Stimulated activated CD8-positive, alpha-beta memory T cell treated with anti-CD3 and anti-CD28 coated beads, Interleukin-12 subunit alpha, Interleukin-12 subunit beta, amount 100 ng/mL, for 1 hour (primary cell): ENCODE measurements at regions not wholly inside any gene's neighbourhood (a gene's known extent, or its start where the extent isn't known, plus 50 kb on each side); places are given as distances from the start of the nearest gene placed in this dataset.
A peak's percentile ranks its signal among the peaks of the same experiment; 100 is the strongest.

Experiments
- DNase-seq: peaks from one replicate; pipeline ENCODE4 v3.0.0-alpha.2; 2020; ENCODE audit warnings: low read depth

- DNase-seq = no peak
Observed at GRCh38 chr12:69062621-69063237, 129.8 kb upstream of the CPM start.

GRCh38 chr12:69064734-69065443, 131.9 kb upstream of the CPM start:
- no peak for DNase-seq

- no peak for DNase-seq
Observed at GRCh38 chr12:69065775-69066174, 132.8 kb upstream of the CPM start.

GRCh38 chr12:69066492-69067373, 133.8 kb upstream of the CPM start:
- DNase-seq = no peak

GRCh38 chr12:69067713-69068112, 134.7 kb upstream of the CPM start:
- no peak for DNase-seq

- no peak for DNase-seq
Observed at GRCh38 chr12:69068448-69068847, 135.5 kb upstream of the CPM start.

GRCh38 chr12:69069479-69069878, 136.5 kb upstream of the CPM start:
- no peak for DNase-seq

GRCh38 chr12:69070319-69071090, 137.5 kb upstream of the CPM start:
- peak; percentile 25 for DNase-seq

- DNase-seq = no peak
Observed at GRCh38 chr12:69071091-69071370, 138.1 kb upstream of the CPM start.

- DNase-seq = no peak
Observed at GRCh38 chr12:69073035-69073434, 140.1 kb upstream of the CPM start.

- DNase-seq = no peak
Observed at GRCh38 chr12:69074556-69075349, 141.8 kb upstream of the CPM start.

GRCh38 chr12:69083689-69084088, 150.7 kb upstream of the CPM start:
- DNase-seq = no peak

GRCh38 chr12:69084816-69085378, 151.9 kb upstream of the CPM start:
- DNase-seq = no peak

- DNase-seq = no peak
Observed at GRCh38 chr12:69085852-69086251, 152.9 kb upstream of the CPM start.

- no peak for DNase-seq
Observed at GRCh38 chr12:69087986-69088385, 151.4 kb upstream of the CPSF6 start.

GRCh38 chr12:69090722-69091121, 148.6 kb upstream of the CPSF6 start:
- DNase-seq = no peak

- DNase-seq = no peak
Observed at GRCh38 chr12:69091442-69092017, 147.8 kb upstream of the CPSF6 start.

GRCh38 chr12:69092137-69092536, 147.2 kb upstream of the CPSF6 start:
- no peak for DNase-seq

GRCh38 chr12:69094606-69095216, 144.7 kb upstream of the CPSF6 start:
- no peak for DNase-seq

GRCh38 chr12:69095765-69096477, 143.4 kb upstream of the CPSF6 start:
- no peak for DNase-seq
